Inferior parietal cortex (tissue), 1 donor: ENCODE measurements at regions not wholly inside any gene's neighbourhood (a gene's known extent, or its start where the extent isn't known, plus 50 kb on each side); places are given as distances from the start of the nearest gene placed in this dataset.
A peak's percentile ranks its signal among the peaks of the same experiment; 100 is the strongest.

ENCODE experiments used
- DNase-seq: peaks from one replicate; pipeline ENCODE4 v3.0.0-alpha.2; 2016; ENCODE audit errors: extremely low spot score

DNA sequence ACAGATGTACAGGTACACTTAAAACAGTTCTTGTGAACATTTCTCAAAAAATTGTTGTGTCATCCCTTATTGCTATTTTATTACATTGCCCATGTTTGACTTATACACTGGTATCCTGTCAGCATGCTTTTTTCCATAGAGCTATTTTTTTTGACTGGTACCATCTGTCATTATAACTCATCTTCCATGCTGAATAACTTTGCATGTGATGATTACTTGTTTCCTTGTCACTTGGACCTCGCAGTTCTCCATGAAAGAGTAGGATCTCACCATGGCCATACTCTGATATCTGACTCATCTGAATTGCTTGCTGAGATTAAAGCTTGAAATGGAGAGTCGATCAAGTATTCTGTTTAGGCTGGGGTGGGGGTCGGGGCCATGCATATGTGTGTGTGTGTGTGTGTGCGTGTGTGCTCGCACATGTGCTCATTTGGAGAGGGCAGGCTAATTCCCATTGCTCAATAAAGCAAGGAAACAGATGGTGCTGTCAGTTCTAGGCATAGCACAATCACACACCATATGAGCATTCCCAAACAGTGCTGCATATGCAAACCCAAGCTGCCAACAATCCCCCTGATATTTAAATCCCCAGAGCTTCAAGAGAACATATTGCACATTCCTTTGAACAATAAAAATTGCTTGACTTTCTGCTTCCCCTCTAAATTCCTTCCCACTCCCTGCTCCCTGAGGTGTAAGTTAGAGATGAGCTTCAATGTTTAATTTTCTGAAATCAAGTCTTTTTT, 62.9 kb downstream of the NHLRC3 start:
- peak; percentile 47 for DNase-seq

DNA sequence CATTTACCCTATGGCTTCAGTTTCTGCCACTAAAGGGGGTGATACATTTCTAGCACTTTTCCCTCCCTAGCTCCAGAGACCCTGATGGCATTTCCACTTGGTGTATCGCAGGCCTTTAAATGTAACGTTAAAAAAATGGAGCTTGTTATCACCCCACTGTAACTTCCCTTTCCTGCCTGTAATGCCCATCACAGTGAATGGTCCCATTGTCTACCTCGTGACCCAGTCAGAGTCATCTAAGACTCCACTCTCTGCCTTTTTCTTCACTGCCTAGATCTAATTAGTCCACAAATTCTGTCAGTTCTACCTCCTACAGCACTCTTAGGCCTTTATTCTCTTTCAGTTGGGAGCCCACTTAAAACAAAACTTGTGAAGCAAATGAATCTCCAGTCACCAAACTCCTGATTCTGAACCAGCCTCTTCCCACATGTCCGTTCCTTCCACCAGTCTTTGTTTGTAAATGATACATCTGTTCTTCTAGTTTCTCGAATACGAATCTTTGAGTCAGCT, 64.8 kb downstream of the NHLRC3 start:
- DNase-seq, result peak; percentile 71

DNA sequence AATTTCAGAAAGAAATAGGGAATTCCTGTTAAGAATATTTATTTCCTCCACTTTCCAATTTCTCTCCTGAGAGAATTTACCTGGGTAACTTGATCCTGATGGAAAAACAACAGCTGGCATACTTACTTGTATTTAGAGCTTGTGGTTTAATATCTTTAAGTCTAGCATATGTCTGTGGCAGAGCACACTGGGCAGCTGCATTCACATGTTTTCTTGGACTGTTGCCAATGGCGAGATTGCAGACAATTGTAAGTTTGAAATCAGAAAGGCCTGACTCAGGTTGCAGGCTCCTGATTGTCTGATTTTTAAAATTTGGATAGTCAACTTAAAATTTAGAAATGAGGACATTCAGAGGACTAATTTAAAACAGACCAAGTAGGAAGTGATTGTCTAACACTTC, 66.9 kb downstream of the NHLRC3 start:
- peak; percentile 53 for DNase-seq

DNA sequence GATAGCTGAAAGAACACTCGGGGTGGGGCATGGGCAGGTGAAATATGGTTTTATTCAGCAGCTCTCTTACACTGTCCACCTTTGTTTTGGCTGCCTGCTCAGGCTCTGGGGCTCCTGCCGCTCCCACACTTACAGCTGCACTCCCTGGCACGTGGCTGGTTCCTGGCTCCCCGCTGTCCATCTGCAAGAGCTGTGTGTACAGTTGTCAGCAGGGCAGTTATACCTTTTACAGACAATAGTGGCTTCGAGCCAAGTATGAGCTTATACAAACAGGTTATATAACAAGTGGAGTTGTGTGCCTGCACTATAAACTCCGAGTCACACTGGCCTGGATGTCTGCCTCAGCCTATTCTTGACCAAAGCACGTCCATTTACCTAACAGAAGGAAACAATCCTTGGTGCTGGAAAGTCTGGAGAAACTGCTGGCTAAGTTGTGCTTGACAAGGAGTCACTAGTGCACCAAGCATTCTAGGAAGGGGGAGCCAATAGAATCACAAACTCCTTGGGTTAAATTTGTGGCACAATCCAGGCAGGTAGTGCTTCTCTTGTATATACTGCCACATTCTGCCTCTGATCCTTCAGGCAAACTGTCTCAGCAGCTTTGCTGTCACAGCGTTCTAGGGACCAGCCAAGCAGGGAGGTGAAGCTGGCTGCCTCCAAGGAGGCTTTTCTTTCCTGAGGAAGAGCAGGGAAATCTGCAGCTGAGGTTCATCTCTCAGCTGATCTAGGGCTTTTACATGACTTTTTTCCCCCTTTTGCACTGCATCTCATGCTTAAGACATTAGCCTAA, 68.2 kb downstream of the NHLRC3 start:
- peak; percentile 8 for DNase-seq

DNA sequence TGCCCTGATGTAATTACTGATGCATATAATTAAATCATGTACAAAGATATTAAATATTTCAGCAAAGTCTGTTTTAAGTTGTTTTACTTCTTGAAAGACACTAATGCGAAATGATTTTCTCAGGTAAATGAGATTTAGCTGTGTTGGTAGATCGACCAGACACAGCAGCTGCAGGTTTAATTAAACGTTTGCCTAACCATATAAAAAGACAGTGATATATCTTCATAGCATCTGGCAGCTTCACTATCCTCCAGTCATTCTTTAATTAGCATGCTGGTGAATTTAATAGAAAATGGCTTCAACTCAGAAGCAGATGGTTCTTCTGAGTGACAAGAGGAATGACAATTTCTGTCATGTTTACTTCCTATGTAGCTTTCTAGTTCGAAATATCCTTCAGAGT, 69.3 kb downstream of the NHLRC3 start:
- no peak for DNase-seq

DNA sequence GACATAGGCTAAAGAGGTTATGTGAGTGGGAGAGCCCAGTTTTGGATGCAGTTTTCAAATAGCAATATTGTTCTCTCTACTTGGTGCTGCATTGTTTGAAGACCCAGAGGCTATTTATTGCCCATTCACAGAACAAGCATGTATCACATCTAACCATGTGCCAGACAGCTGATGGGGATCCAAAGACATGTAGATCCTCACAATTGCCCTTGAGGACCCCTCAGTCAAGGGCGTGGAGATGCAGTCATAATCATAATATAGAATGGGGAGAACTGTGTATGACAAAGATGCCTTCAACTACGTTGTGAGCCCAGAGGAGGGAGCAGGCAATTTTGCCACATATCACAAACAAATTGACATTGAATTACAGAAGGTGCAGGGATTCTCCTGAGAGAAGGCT, 70.5 kb downstream of the NHLRC3 start:
- DNase-seq, result no peak

DNA sequence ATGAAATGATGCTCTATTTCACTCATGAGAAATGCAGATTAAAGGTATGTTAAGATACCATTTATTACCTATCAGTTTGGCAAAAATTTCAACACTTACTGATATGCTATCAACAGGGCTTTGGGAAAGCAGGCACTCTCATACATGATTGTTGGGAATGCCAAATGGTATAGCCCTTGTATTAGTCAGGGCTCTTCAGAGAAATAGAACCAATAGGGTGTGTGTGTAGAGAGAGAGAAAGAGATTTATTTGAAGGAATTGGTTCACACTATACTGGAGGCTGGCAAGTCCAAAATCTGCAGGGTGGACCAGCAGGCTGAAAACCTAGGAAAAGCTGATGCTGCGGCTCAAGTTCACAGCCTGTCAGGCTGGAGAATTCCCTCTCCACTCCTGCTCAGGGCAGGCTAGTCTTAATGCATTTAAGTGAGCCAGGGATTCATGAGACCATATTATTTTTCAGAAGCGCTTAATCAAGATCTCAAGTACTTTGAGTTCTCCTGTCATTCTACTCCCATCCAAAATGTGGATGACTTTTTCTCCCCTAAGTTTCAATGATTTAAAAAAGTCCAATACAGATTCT, 72.4 kb downstream of the NHLRC3 start:
- DNase-seq, result no peak

DNA sequence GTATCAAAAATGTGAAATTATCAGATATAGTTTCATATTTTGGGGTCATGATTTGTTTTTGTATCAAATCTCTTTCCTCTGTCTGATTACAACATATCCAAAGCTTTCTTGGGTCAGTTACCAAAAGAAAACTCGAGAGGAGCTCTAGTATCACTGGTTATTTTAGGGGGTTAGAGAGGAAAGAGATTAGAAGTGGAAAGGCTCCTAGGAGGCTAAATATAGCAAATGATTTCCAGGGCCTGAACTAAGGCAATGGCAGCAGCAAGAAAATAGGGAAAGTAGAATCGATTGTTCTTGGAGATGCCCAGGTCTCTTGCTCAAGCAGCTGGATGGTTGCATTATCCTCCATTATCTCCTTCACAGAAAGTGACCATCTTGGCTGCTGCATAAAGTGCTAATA, 72.9 kb downstream of the NHLRC3 start:
- DNase-seq, result no peak

DNA sequence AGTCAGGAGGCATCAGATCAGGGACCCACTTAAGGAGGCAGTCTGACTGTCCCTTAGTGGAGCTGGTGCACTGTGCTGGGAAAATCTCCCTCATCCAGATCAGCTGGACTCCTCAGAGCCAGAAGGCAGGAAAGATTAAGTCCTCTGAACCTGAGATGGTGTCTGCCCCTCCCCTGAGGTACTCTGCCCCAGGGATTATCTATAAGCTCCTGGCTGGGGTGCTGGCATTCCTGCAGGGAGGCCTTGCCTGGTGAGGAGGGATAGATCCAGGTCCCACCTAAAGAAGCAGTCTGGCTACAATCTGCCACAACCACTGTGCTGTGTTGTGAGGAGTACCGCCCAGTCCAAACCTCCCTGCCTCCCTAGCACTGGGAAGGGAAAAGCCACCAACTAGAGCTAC, 81.2 kb downstream of the NHLRC3 start:
- no peak for DNase-seq

DNA sequence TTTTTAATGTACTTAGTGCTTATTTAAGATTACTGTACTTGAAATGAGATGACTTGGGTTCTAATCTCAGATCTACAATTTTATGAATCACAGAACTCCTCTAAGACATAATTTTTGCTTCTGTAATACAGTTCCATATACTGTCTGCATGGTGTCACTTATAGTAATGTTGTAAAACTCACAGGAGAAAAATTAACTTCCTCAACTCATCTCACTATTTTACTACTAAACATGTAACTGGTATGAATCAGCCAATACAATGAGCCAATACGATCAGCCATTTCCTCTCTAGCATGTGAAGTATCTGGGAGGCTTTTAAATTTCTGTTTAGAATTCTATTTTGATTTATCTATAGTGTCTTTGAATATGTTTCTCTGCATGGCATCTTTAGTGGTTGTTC, 85.3 kb downstream of the NHLRC3 start:
- no peak for DNase-seq

DNA sequence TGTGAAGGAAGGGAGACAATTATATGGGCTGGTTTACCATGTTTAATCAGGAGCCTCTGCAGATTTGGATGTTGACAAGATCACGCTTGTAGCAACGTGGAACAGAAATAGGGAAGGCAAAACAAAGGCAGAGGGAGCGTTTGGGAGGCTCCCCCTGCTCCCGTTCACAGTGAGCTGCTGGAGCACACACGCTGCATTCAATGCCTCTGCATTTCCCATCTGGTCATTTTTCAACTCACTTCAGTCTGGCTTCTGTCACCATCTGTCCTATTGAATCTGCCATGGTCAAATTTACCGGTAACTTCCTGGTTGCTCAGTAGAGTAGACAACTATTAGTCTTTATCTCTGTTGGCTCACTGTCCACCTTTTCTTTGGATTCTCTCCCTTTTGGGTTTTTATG, 91.0 kb downstream of the NHLRC3 start:
- no peak for DNase-seq

DNA sequence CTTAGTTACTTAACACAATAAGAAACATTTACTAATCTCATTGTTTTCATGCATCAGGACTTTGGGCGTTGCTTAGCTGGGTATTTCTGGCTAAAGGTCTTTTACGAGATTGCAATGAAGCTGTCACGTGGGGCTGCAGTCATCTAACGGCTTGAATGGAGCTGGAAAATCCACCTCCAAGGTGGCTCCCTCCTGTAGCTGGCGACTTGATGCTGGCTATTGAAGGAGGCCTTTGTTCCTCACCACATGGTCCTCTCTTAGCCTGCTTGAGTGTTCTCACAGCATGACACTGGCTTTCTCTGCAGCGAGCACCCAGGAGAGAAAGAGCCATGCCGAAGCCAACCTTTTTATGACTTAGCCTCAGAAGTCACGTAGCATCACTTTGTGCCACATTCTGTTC, 92.0 kb downstream of the NHLRC3 start:
- no peak for DNase-seq

DNA sequence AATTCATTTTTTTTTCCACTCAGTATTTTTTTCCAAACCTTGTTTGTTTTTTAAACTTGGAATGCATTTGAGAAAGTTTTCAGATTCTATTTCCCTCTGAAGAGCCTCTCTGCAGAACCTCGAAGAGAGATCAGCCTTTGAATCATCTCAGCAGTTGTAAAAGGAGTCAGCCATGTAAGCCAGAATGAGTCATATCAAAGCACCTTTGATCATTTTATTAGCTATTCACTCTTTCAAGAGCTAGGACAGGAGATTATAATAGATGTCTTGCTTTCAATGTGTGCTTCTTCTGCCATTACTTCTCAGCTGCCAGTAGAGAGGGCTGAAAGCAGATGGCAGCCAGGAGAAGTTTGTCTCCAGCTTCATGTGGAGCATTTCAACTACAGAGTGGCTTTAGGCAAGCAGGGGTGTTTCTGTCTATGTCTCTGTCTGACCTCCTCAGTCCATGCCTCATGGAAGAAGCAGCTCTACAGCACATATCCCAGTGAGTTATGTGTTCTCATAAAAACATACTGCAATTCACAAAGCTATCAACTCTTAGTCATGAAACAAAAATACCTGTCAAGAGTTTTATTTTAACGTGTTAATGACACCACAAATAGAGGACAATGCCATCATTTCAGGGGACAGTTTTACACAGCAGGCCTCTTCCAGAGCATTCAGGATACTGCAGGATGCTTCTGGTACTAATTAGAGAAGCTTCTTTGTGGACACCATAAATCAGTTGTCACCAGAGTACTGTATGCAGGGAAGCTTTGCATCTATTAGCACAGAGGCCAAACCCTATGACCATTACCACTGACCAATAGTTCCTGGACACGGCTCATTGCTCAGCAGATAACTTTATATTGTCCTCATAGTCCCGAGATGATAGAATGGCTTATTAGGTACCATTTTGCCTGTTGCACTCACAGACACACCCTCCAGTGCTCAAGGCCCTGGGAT, 94.3 kb downstream of the NHLRC3 start:
- no peak for DNase-seq

DNA sequence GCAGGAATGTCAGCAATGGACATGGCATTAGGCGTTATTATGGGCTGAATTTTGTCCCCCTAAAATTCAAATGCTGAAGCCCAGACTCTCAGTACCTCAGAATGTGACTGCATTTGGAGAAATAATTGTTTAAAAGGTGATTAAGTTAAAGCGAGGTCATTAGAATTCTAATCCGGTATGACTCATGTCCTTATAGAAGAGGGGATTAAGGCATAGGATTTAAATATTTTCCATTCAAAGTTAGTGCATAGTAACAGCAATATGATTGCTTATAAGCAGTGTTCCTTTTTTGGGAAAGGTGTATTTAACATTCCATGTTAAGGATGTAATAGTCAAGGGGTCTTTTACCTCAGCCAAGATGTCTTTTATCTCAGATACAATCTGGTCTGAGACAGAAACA, 95.5 kb downstream of the NHLRC3 start:
- DNase-seq, result no peak

DNA sequence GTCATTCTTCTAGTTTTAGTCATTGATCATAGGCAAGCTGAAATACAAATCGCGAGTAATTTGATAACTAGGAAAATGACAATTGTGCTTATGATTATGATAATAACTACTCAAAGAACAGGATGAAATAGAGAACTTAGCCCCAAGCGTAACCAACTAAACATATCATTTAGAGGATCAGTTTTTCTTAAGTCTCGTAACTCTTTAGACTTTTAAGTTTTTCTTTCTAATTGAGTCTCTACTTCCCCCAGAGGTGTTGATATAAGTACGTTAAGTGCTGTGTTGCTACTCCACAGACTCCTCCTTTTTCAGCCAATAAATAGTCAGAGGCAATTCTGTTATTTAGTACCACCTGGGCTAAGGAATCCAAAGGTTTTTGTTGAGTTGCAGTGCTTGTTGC, 96.3 kb downstream of the NHLRC3 start:
- DNase-seq, result no peak

DNA sequence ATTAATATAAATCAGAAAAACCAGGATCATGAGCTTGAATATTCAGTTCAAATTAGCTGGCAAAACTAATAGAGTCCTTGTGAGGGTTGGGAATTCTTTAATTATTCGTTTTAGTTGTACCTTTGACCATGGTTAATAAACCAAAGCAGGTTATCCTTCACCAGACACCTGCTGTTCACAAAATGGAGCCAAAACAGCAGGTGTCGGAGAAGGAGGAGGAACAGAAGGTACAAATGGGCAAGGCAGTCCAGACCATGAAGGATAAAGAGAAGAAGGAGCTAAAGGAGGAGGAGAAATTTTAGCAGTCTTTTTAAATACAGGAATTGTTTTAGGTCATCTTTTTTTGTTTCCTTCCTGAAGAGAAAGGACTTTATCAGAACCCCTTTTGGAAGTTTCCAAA, 106.1 kb downstream of the NHLRC3 start:
- no peak for DNase-seq

DNA sequence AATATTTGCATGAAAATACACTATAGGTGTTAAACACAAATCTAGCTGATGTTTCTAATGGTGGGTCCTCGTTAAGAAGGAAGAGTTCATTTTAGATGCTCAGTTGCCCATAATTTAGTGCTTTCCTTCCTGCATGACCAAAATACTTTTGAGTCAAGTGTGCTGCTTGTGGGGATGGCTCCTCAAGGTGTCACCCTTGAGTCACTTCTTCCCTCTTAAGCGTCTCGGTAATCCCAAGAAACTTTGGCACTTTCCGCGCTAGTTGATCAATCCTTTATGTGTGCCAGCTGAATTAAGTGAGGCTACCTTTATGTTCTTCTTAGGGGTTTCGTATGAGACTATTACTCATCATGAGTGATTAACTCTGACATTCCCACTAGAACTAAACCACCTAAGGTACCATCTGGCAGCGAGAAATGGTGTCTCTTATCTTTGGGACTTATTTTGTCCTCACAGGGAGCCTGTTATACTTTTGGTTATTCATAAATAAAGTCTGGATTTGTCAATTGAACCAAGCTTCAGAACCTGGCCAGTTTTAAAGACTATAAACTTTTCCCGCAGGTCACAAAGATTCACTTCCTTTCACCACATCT, 106.8 kb downstream of the NHLRC3 start:
- DNase-seq, result peak; percentile 81

DNA sequence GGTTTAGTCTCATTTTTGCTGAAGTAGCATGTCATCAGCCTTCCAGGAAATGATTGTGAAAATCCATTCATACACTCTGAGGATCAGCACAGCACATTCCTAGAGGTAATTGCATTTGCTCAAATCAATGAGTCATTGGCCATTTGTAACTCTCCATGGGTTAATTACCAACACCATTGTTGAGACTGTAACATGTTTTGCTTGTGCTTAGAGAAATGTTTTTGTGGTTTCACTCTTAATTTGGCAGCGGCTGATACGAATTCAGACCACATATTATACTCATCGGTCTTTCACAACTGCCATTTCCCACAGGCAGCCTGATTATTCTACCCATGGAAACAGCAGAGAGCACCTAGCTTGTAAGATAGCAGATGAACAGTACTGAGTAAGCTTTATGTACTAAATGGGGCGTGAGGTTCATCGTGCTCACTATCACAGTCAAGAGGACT, 110.3 kb downstream of the NHLRC3 start:
- no peak for DNase-seq

DNA sequence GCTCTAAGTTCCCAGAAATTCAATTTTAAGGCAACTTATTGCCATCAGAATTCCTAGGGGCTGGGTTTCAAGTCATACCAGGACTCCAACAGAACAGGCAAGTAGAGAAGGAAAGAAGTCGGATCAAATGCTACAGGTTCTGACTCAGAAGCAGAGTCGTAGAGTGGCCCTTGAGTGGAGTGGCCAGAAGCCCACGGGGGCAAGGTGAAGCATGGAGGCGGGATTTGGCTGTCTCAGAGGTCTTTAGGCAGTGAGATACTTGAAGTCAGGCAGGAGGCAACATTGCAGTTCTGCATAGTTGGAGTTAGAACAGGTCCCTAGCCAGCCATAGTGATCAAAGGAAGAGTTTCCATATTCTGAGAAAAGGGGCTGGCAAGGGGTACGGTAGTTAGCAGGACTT, 111.6 kb downstream of the NHLRC3 start:
- DNase-seq, result no peak

DNA sequence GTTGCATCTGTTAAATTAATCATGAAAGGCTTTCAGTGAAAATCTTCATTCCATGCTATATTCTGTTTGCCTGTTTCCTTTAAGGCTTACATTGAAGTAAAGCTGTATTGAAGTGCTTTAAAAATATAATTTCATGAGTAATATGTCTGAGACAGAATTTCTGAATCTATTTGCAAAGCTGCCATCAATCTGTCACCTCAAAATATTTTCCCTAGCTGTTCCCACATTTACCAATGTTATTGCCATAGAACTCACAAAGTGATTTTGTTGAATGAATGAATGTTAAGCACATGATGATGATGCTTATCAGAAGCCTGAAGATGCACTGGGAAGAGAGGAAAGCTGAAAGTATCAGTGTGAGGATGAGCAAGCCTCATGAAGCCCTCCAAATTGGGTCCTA, 115.8 kb downstream of the NHLRC3 start:
- no peak for DNase-seq

DNA sequence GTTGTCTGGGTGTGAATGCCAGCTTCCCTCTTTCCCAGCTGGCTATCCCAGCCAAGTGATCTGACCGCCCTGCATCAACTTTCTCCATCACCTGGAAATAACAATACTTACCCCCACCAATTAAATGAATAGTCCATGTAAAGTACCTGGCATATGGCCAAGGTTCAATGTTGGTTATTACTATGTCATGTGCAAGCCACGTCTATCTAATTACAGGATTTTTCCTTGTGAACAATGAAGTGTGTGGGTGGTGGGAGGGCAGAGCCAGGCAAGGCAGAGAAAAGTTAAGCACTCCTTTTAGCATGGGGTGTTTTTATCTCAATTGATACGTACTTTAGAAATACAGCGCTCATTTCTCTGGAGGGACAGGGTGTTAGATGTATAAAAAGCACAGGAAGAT, 121.1 kb downstream of the NHLRC3 start:
- no peak for DNase-seq
